GM10266 (cell line): ENCODE measurements at regions not wholly inside any gene's neighbourhood (a gene's known extent, or its start where the extent isn't known, plus 50 kb on each side); places are given as distances from the start of the nearest gene placed in this dataset.

Experiments used
- DNase-seq: peaks from one replicate; pipeline ENCODE4 v3.0.0; 2012; ENCODE audit errors: extremely low spot score
- CTCF ChIP-seq: IDR thresholded peaks from 2 replicates; pipeline ENCODE4 v1.5.1; 2012; ENCODE audit warnings: mild to moderate bottlenecking, low read depth; ENCODE audit not compliant: control insufficient read depth, insufficient read depth; ENCODE audit errors: missing control alignments

GRCh38 chr7:25886387-25887240 is 265.4 kb upstream of the NFE2L3 start:
- TF ChIP-seq CTCF = no peak
- DNase-seq = no peak

GRCh38 chr7:25887266-25887665 is 264.7 kb upstream of the NFE2L3 start:
- TF ChIP-seq CTCF = no peak
- no peak for DNase-seq

- no peak for DNase-seq
- no peak for TF ChIP-seq CTCF
Measured at GRCh38 chr7:25887795-25888559, 264.0 kb upstream of the NFE2L3 start.

GRCh38 chr7:25889765-25890164 is 262.2 kb upstream of the NFE2L3 start:
- TF ChIP-seq CTCF = no peak
- DNase-seq = no peak

- TF ChIP-seq CTCF = no peak
- DNase-seq = no peak
Measured at GRCh38 chr7:25891591-25891990, 260.4 kb upstream of the NFE2L3 start.

- no peak for DNase-seq
- no peak for TF ChIP-seq CTCF
Measured at GRCh38 chr7:25893436-25893835, 258.6 kb upstream of the NFE2L3 start.

- DNase-seq = peak; percentile 24
- TF ChIP-seq CTCF = no peak
Measured at GRCh38 chr7:25894002-25894901, 257.7 kb upstream of the NFE2L3 start.
